ENCODE measurements at regions not wholly inside any gene's neighbourhood (a gene's known extent, or its start where the extent isn't known, plus 50 kb on each side); places are given as distances from the start of the nearest gene placed in this dataset.

GRCh38 chr16:76955629-76956028, 235.4 kb upstream of the MON1B start:
- Histone ChIP-seq H3K4me1 (ENCODE audit: control insufficient read depth, insufficient read depth, low read length) (no peaks in the 10 kb centered on the region), H3K36me3 (ENCODE audit: control insufficient read depth, insufficient read depth, low read length) (no peaks in the 10 kb centered on the region), H3K9me3 (ENCODE audit: control insufficient read depth, insufficient read depth, low read length) (no peaks in the 10 kb centered on the region), H3K4me3 (ENCODE audit: low read depth, low read length) (no peak overlapping the region), H3K27ac (ENCODE audit: low read depth, low read length) (no peak overlapping the region), H3K27me3 (ENCODE audit: control insufficient read depth, insufficient read depth, low read length) (no peaks in the 10 kb centered on the region)
- DNase-seq (ENCODE audit: low read depth in 4 of 6, low spot score in 6 of 6) = no peak
- WGBS (ENCODE audit: insufficient coverage) = 85% methylated on average over 5 of the region's 5 CpGs

GRCh38 chr16:76956394-76956793, 234.6 kb upstream of the MON1B start:
- Histone ChIP-seq H3K36me3 (ENCODE audit: control insufficient read depth, insufficient read depth, low read length) (no peaks in the 10 kb centered on the region), H3K4me1 (ENCODE audit: control insufficient read depth, insufficient read depth, low read length) (no peaks in the 10 kb centered on the region), H3K9me3 (ENCODE audit: control insufficient read depth, insufficient read depth, low read length) (no peaks in the 10 kb centered on the region), H3K27ac (ENCODE audit: low read depth, low read length) (no peak overlapping the region), H3K27me3 (ENCODE audit: control insufficient read depth, insufficient read depth, low read length) (no peaks in the 10 kb centered on the region), H3K4me3 (ENCODE audit: low read depth, low read length) (no peak overlapping the region)
- WGBS (ENCODE audit: insufficient coverage) = 70% methylated on average over 1 of the region's 6 CpGs
- DNase-seq (ENCODE audit: low read depth in 4 of 6, low spot score in 6 of 6) = peak in 1 of 6 donors; percentile 11

GRCh38 chr16:76956841-76957240, 234.1 kb upstream of the MON1B start:
- Histone ChIP-seq H3K4me3 (ENCODE audit: low read depth, low read length) (no peak overlapping the region), H3K27me3 (ENCODE audit: control insufficient read depth, insufficient read depth, low read length) (no peaks in the 10 kb centered on the region), H3K4me1 (ENCODE audit: control insufficient read depth, insufficient read depth, low read length) (no peaks in the 10 kb centered on the region), H3K27ac (ENCODE audit: low read depth, low read length) (no peak overlapping the region), H3K9me3 (ENCODE audit: control insufficient read depth, insufficient read depth, low read length) (no peaks in the 10 kb centered on the region), H3K36me3 (ENCODE audit: control insufficient read depth, insufficient read depth, low read length) (no peaks in the 10 kb centered on the region)
- WGBS (ENCODE audit: insufficient coverage) = 100% methylated on average over 1 of the region's 2 CpGs
- no peak for DNase-seq (ENCODE audit: low read depth in 4 of 6, low spot score in 6 of 6)

GRCh38 chr16:76959166-76959565, 231.8 kb upstream of the MON1B start:
- no peaks in the 10 kb centered on the region for H3K9me3 ChIP-seq (ENCODE audit: control insufficient read depth, insufficient read depth, low read length)
- no peaks in the 10 kb centered on the region for H3K4me1 ChIP-seq (ENCODE audit: control insufficient read depth, insufficient read depth, low read length)
- H3K27me3 ChIP-seq (ENCODE audit: control insufficient read depth, insufficient read depth, low read length) = no peaks in the 10 kb centered on the region
- no peak overlapping the region for H3K4me3 ChIP-seq (ENCODE audit: low read depth, low read length)
- no peak overlapping the region for H3K27ac ChIP-seq (ENCODE audit: low read depth, low read length)
- no peak for DNase-seq (ENCODE audit: low read depth in 4 of 6, low spot score in 6 of 6)
- WGBS (ENCODE audit: insufficient coverage) = 100% methylated on average over 1 of the region's 1 CpG
- no peaks in the 10 kb centered on the region for H3K36me3 ChIP-seq (ENCODE audit: control insufficient read depth, insufficient read depth, low read length)

GRCh38 chr16:76963614-76964315, 227.2 kb upstream of the MON1B start:
- H3K27ac ChIP-seq (ENCODE audit: low read depth, low read length) = no peak overlapping the region
- H3K4me3 ChIP-seq (ENCODE audit: low read depth, low read length) = no peak overlapping the region
- DNase-seq (ENCODE audit: low read depth in 4 of 6, low spot score in 6 of 6) = no peak
- no peaks in the 10 kb centered on the region for H3K36me3 ChIP-seq (ENCODE audit: control insufficient read depth, insufficient read depth, low read length)
- H3K4me1 ChIP-seq (ENCODE audit: control insufficient read depth, insufficient read depth, low read length) = no peaks in the 10 kb centered on the region
- WGBS (ENCODE audit: insufficient coverage) = 90% methylated on average over 2 of the region's 9 CpGs
- no peaks in the 10 kb centered on the region for H3K27me3 ChIP-seq (ENCODE audit: control insufficient read depth, insufficient read depth, low read length)
- H3K9me3 ChIP-seq (ENCODE audit: control insufficient read depth, insufficient read depth, low read length) = peaks cover 2% of the 10 kb centered on the region

GRCh38 chr16:76964464-76965154, 226.4 kb upstream of the MON1B start:
- Histone ChIP-seq H3K9me3 (ENCODE audit: control insufficient read depth, insufficient read depth, low read length) (peaks cover 2% of the 10 kb centered on the region), H3K4me3 (ENCODE audit: low read depth, low read length) (no peak overlapping the region), H3K36me3 (ENCODE audit: control insufficient read depth, insufficient read depth, low read length) (no peaks in the 10 kb centered on the region), H3K4me1 (ENCODE audit: control insufficient read depth, insufficient read depth, low read length) (no peaks in the 10 kb centered on the region), H3K27me3 (ENCODE audit: control insufficient read depth, insufficient read depth, low read length) (no peaks in the 10 kb centered on the region), H3K27ac (ENCODE audit: low read depth, low read length) (no peak overlapping the region)
- no peak for DNase-seq (ENCODE audit: low read depth in 4 of 6, low spot score in 6 of 6)
- 92% methylated on average over 2 of the region's 2 CpGs for WGBS (ENCODE audit: insufficient coverage)

- WGBS (ENCODE audit: insufficient coverage) = 100% methylated on average over 1 of the region's 5 CpGs
- Histone ChIP-seq H3K27me3 (ENCODE audit: control insufficient read depth, insufficient read depth, low read length) (no peaks in the 10 kb centered on the region), H3K9me3 (ENCODE audit: control insufficient read depth, insufficient read depth, low read length) (peaks cover 2% of the 10 kb centered on the region), H3K4me3 (ENCODE audit: low read depth, low read length) (no peak overlapping the region), H3K36me3 (ENCODE audit: control insufficient read depth, insufficient read depth, low read length) (no peaks in the 10 kb centered on the region), H3K4me1 (ENCODE audit: control insufficient read depth, insufficient read depth, low read length) (no peaks in the 10 kb centered on the region), H3K27ac (ENCODE audit: low read depth, low read length) (no peak overlapping the region)
- no peak for DNase-seq (ENCODE audit: low read depth in 4 of 6, low spot score in 6 of 6)
Measured at GRCh38 chr16:76970087-76970744, 220.8 kb upstream of the MON1B start.

- H3K27me3 ChIP-seq (ENCODE audit: control insufficient read depth, insufficient read depth, low read length) = no peaks in the 10 kb centered on the region
- no peak for DNase-seq (ENCODE audit: low read depth in 4 of 6, low spot score in 6 of 6)
- no peak overlapping the region for H3K27ac ChIP-seq (ENCODE audit: low read depth, low read length)
- no peaks in the 10 kb centered on the region for H3K4me1 ChIP-seq (ENCODE audit: control insufficient read depth, insufficient read depth, low read length)
- no CpG with 5 or more reads among the region's 1 CpG for WGBS (ENCODE audit: insufficient coverage)
- no peaks in the 10 kb centered on the region for H3K36me3 ChIP-seq (ENCODE audit: control insufficient read depth, insufficient read depth, low read length)
- H3K4me3 ChIP-seq (ENCODE audit: low read depth, low read length) = no peak overlapping the region
- H3K9me3 ChIP-seq (ENCODE audit: control insufficient read depth, insufficient read depth, low read length) = peaks cover 2% of the 10 kb centered on the region
Measured at GRCh38 chr16:76970745-76971099, 220.3 kb upstream of the MON1B start.

GRCh38 chr16:76976101-76976500, 214.9 kb upstream of the MON1B start:
- H3K27me3 ChIP-seq (ENCODE audit: control insufficient read depth, insufficient read depth, low read length) = no peaks in the 10 kb centered on the region
- no peak for DNase-seq (ENCODE audit: low read depth in 4 of 6, low spot score in 6 of 6)
- WGBS (ENCODE audit: insufficient coverage) = no CpG with 5 or more reads among the region's 3 CpGs

GRCh38 chr16:76976756-76977155, 214.2 kb upstream of the MON1B start:
- no CpG with 5 or more reads among the region's 2 CpGs for WGBS (ENCODE audit: insufficient coverage)
- Histone ChIP-seq H3K4me1 (ENCODE audit: control insufficient read depth, insufficient read depth, low read length) (no peaks in the 10 kb centered on the region), H3K9me3 (ENCODE audit: control insufficient read depth, insufficient read depth, low read length) (no peaks in the 10 kb centered on the region), H3K27ac (ENCODE audit: low read depth, low read length) (no peak overlapping the region), H3K36me3 (ENCODE audit: control insufficient read depth, insufficient read depth, low read length) (no peaks in the 10 kb centered on the region), H3K4me3 (ENCODE audit: low read depth, low read length) (no peak overlapping the region), H3K27me3 (ENCODE audit: control insufficient read depth, insufficient read depth, low read length) (no peaks in the 10 kb centered on the region)
- DNase-seq (ENCODE audit: low read depth in 4 of 6, low spot score in 6 of 6) = no peak

More at GRCh38 chr16:76976101-76976500, 214.9 kb upstream of the MON1B start:
- H3K36me3 ChIP-seq (ENCODE audit: control insufficient read depth, insufficient read depth, low read length) = no peaks in the 10 kb centered on the region
- H3K4me1 ChIP-seq (ENCODE audit: control insufficient read depth, insufficient read depth, low read length) = no peaks in the 10 kb centered on the region
- H3K9me3 ChIP-seq (ENCODE audit: control insufficient read depth, insufficient read depth, low read length) = no peaks in the 10 kb centered on the region
- no peak overlapping the region for H3K27ac ChIP-seq (ENCODE audit: low read depth, low read length)
- no peak overlapping the region for H3K4me3 ChIP-seq (ENCODE audit: low read depth, low read length)

Data from spinal cord (tissue), 9 donors.